Naive thymus-derived CD4-positive, alpha-beta T cell (primary cell): ENCODE measurements at regions not wholly inside any gene's neighbourhood (a gene's known extent, or its start where the extent isn't known, plus 50 kb on each side); places are given as distances from the start of the nearest gene placed in this dataset.
"Not testable (repeated sequence)": the region's sequence is repeated elsewhere in the genome, so short reads cannot be mapped to it uniquely, and the experiment has no call there.

Source experiments
- ATAC-seq: fragments of 150-1000 bp; cut with Tn5 transposase; 2 replicates; pipeline ENCODE4 v1.10.0; 2021; ENCODE audit warnings: mild to moderate bottlenecking, moderate library complexity
- CTCF ChIA-PET: fragments of 350-600 bp; sonication (Branson Sonifier 250); formaldehyde crosslinking; loops from one replicate; lab custom pipeline; 2021; ENCODE audit warnings: antibody characterized with exemption; lab: Charles Lee
- POLR2A ChIA-PET: fragments of 350-600 bp; sonication (Branson Sonifier 250); formaldehyde crosslinking; loops from one replicate; lab custom pipeline; 2021; ENCODE audit warnings: antibody characterized with exemption, inconsistent platforms; lab: Charles Lee
- DNase-seq, 9 donors: peaks; one replicate each; pipeline versions ENCODE4 v3.0.0 to v3.0.0-alpha.2; 2020 to 2022; ENCODE audit warnings: mixed read lengths in 1 of 9
- H3K27ac ChIP-seq: one replicate; pipeline ENCODE4 v1.7.0; 2013; ENCODE audit warnings: mild to moderate bottlenecking, low read depth, low read length, moderate library complexity
- H3K27me3 ChIP-seq, 2 donors: one replicate each; pipeline ENCODE4 v1.7.0; 2013; ENCODE audit warnings: low read length in 2 of 2, mild to moderate bottlenecking in 2 of 2, moderate library complexity in 2 of 2; ENCODE audit not compliant: control insufficient read depth in 2 of 2, insufficient read depth in 2 of 2
- H3K36me3 ChIP-seq, 3 experiments: 1 replicate in 2 of 3; 2 replicates in 1 of 3; pipeline ENCODE4 v1.7.0; 2013; ENCODE audit warnings: low read length in 3 of 3, mild to moderate bottlenecking in 3 of 3, moderate library complexity in 1 of 3; ENCODE audit not compliant: insufficient read depth in 3 of 3, control insufficient read depth in 2 of 3
- H3K4me1 ChIP-seq, 2 donors: one replicate each; pipeline ENCODE4 v1.7.0; 2013; ENCODE audit warnings: low read length in 2 of 2, mild to moderate bottlenecking in 2 of 2, moderate library complexity in 1 of 2; ENCODE audit not compliant: control insufficient read depth in 2 of 2, insufficient read depth in 2 of 2
- H3K4me3 ChIP-seq: 2 replicates; pipeline ENCODE4 v1.7.0; 2013; ENCODE audit warnings: mild to moderate bottlenecking, low read length
- H3K9me3 ChIP-seq, 3 experiments: 1 replicate in 2 of 3; 2 replicates in 1 of 3; pipeline ENCODE4 v1.7.0; 2013; ENCODE audit warnings: low read length in 3 of 3; ENCODE audit not compliant: control insufficient read depth in 2 of 3
- H3K27ac Mint-ChIP-seq, 9 donors: one replicate each; pipeline ENCODE4 v1.8.0; 2020 to 2022; ENCODE audit warnings: mixed read lengths in 9 of 9, mild to moderate bottlenecking in 8 of 9, moderate library complexity in 5 of 9, inconsistent platforms in 2 of 9
- H3K27me3 Mint-ChIP-seq, 5 donors: one replicate each; pipeline ENCODE4 v1.8.0; 2021 to 2022; ENCODE audit warnings: mixed read lengths in 5 of 5, mild to moderate bottlenecking in 1 of 5
- H3K36me3 Mint-ChIP-seq, 5 donors: one replicate each; pipeline ENCODE4 v1.8.0; 2020 to 2022; ENCODE audit warnings: mixed read lengths in 5 of 5, mild to moderate bottlenecking in 3 of 5, inconsistent platforms in 1 of 5
- H3K4me1 Mint-ChIP-seq, 7 donors: one replicate each; pipeline ENCODE4 v1.8.0; 2020 to 2022; ENCODE audit warnings: mixed read lengths in 7 of 7, mild to moderate bottlenecking in 3 of 7, inconsistent platforms in 1 of 7
- H3K4me3 Mint-ChIP-seq, 10 donors: one replicate each; pipeline ENCODE4 v1.8.0; 2020 to 2022; ENCODE audit warnings: mild to moderate bottlenecking in 10 of 10, mixed read lengths in 10 of 10, moderate library complexity in 6 of 10, inconsistent platforms in 2 of 10
- H3K9me3 Mint-ChIP-seq, 11 donors: one replicate each; pipeline ENCODE4 v1.8.0; 2020 to 2022; ENCODE audit warnings: mixed read lengths in 11 of 11, mild to moderate bottlenecking in 4 of 11, inconsistent platforms in 1 of 11, moderate library complexity in 1 of 11
- intact Hi-C, 2 donors: fragments of 100-400 bp; cut with micrococcal nuclease; formaldehyde crosslinking; loops; one replicate each; pipeline ENCODE4 v1.15.1; 2023

DNA sequence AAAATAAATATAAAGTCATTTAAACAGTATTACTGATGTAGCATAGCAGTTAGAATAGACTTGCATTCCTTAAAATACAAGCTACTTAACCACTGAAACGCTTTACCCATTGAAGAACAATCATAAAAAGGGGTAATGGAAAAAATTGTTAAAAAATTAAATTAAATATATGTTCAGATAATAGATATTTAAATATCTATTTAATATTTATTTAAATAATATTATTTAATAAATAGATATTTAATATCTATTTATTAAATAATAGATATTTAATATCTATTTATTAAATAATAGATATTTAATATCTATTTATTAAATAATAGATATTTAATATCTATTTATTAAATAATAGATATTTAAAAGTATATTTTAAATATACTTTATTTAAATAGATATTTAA lies 2410.5 kb downstream of the PCDH7 start:
- intact Hi-C loops, H3K27me3 ChIP-seq, H3K4me3 Mint-ChIP-seq, H3K27me3 Mint-ChIP-seq, POLR2A ChIA-PET, CTCF ChIA-PET, H3K4me3 ChIP-seq, ATAC-seq, H3K27ac Mint-ChIP-seq, H3K4me1 Mint-ChIP-seq, DNase-seq, H3K9me3 ChIP-seq, H3K36me3 Mint-ChIP-seq, H3K4me1 ChIP-seq, H3K27ac ChIP-seq, H3K36me3 ChIP-seq: not testable (repeated sequence)
- peaks cover 2 to 20% (median 6%) of the 10 kb centered on the region in 11 donors for H3K9me3 Mint-ChIP-seq

- Mint-ChIP-seq H3K9me3 (peaks cover 0 to 23% (median 5%) of the 10 kb centered on the region in 11 donors), H3K27me3 (no peaks in the 10 kb centered on the region), H3K36me3 (no peaks in the 10 kb centered on the region), H3K4me1 (no peaks in the 10 kb centered on the region), H3K4me3 (no peak overlapping the region), H3K27ac (no peak overlapping the region)
- CTCF ChIA-PET: no interaction called here
- DNase-seq (no peak), ATAC-seq (no peak)
- H3K4me1 ChIP-seq: no peaks in the 10 kb centered on the region
- POLR2A ChIA-PET: no interaction called here
- no peak overlapping the region for H3K27ac ChIP-seq
- H3K36me3 ChIP-seq: no peaks in the 10 kb centered on the region
- intact Hi-C loops: no loop called here
- H3K27me3 ChIP-seq: no peaks in the 10 kb centered on the region
- no peak overlapping the region for H3K4me3 ChIP-seq
- H3K9me3 ChIP-seq: no peaks in the 10 kb centered on the region
These were observed 2413.6 kb downstream of the PCDH7 start for GRCh38 chr4:33133723-33134122.

DNA sequence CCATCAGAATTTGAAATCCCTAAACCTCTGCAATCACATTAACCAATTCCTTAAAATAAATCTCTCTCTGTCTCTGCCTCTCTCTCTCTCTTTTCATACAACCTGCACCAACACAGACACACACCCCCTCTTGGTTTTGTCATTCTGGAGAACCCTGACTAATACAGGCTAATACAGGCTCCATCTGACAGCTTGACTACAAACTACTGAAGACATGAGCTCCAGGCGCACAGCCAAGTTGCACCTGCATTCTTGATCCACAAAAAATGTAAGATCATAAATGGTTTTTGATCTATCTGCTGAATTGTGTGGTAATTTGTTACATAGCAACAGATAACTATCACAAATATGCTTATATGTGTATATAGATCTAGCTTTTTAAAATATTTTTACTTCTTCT lies 2414.2 kb downstream of the PCDH7 start:
- no peak for DNase-seq
- no peaks in the 10 kb centered on the region for H3K36me3 ChIP-seq
- CTCF ChIA-PET: no interaction called here
- intact Hi-C loops: no loop called here
- H3K27ac Mint-ChIP-seq: no peak overlapping the region
- no peak for ATAC-seq
- H3K4me1 ChIP-seq: no peaks in the 10 kb centered on the region
- no peaks in the 10 kb centered on the region for H3K36me3 Mint-ChIP-seq
- POLR2A ChIA-PET: no interaction called here
- no peak overlapping the region for H3K4me3 ChIP-seq
- no peaks in the 10 kb centered on the region for H3K9me3 ChIP-seq
- H3K4me1 Mint-ChIP-seq: no peaks in the 10 kb centered on the region
- no peaks in the 10 kb centered on the region for H3K27me3 Mint-ChIP-seq
- H3K27ac ChIP-seq: no peak overlapping the region
- H3K27me3 ChIP-seq: no peaks in the 10 kb centered on the region
- H3K9me3 Mint-ChIP-seq: peaks cover 0 to 25% (median 5%) of the 10 kb centered on the region in 11 donors
- no peak overlapping the region for H3K4me3 Mint-ChIP-seq

GRCh38 chr4:33149658-33150524 lies 2429.7 kb downstream of the PCDH7 start:
- Histone ChIP-seq H3K27ac (no peak overlapping the region), H3K4me1 (no peaks in the 10 kb centered on the region), H3K27me3 (no peaks in the 10 kb centered on the region), H3K9me3 (no peaks in the 10 kb centered on the region), H3K4me3 (no peak overlapping the region), H3K36me3 (no peaks in the 10 kb centered on the region)
- Mint-ChIP-seq H3K4me1 (no peaks in the 10 kb centered on the region), H3K9me3 (peaks cover 0 to 32% (median 6%) of the 10 kb centered on the region in 11 donors), H3K36me3 (no peaks in the 10 kb centered on the region), H3K27ac (no peak overlapping the region), H3K4me3 (no peak overlapping the region), H3K27me3 (no peaks in the 10 kb centered on the region)
- CTCF ChIA-PET: no interaction called here
- intact Hi-C loops: no loop called here
- POLR2A ChIA-PET: no interaction called here
- ATAC-seq (no peak), DNase-seq (no peak)

DNA sequence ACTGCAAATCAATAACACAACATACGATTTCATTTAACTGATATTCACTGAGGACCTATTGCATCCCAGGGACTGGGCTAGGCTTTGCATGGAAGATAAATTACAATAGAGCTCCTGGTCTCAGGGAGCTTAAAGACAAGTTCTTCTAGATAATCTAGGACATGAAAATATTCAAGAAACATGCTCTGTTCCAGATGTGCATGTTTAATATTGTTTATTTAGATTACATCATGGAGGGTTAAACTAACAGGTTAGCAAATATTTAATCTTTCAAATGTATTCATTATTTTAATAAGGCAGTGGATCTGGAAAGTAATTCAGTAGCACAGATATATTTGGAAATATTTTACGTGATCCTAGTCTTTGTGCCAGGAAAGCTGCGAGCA lies 2430.3 kb downstream of the PCDH7 start:
- H3K36me3 Mint-ChIP-seq: no peaks in the 10 kb centered on the region

DNA sequence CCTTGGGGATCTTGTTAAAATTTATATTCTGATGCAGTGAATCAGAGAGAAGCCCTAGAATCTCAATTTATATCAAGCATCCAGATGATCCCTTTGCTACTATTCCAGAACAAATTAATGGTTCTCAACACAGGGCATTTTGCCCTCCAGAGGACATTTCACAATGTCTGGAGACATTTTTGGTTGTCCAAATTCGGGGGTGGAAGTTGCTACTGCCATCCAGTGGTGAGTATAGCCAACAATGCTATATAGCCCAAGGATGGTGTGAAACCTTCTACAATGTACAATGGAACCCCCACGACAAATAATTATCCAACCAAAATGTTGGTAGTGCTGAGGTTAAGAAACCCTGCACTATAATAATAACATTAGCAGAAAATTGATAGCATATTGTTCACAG lies 2440.0 kb downstream of the PCDH7 start:
- no peaks in the 10 kb centered on the region for H3K9me3 ChIP-seq
- Mint-ChIP-seq H3K4me1 (no peaks in the 10 kb centered on the region), H3K4me3 (no peak overlapping the region), H3K36me3 (no peaks in the 10 kb centered on the region), H3K9me3 (peaks cover 3 to 30% (median 8%) of the 10 kb centered on the region in 11 donors), H3K27ac (no peak overlapping the region), H3K27me3 (no peaks in the 10 kb centered on the region)
- ATAC-seq: no peak
- no peaks in the 10 kb centered on the region for H3K4me1 ChIP-seq
- no peak for DNase-seq
- intact Hi-C loops: no loop called here
- H3K27me3 ChIP-seq: no peaks in the 10 kb centered on the region
- H3K36me3 ChIP-seq: no peaks in the 10 kb centered on the region
- no peak overlapping the region for H3K4me3 ChIP-seq
- POLR2A ChIA-PET: no interaction called here
- CTCF ChIA-PET: no interaction called here
- H3K27ac ChIP-seq: no peak overlapping the region

More for the DNA sequence above, 2430.3 kb downstream of the PCDH7 start:
- no peaks in the 10 kb centered on the region for H3K4me1 Mint-ChIP-seq
- intact Hi-C loops: no loop called here
- ChIA-PET POLR2A (no interaction called here), CTCF (no interaction called here)
- H3K27me3 Mint-ChIP-seq: no peaks in the 10 kb centered on the region
- H3K4me3 Mint-ChIP-seq: no peak overlapping the region
- DNase-seq (no peak), ATAC-seq (no peak)
- Histone ChIP-seq H3K4me1 (no peaks in the 10 kb centered on the region), H3K36me3 (no peaks in the 10 kb centered on the region), H3K27me3 (no peaks in the 10 kb centered on the region), H3K4me3 (no peak overlapping the region), H3K27ac (no peak overlapping the region), H3K9me3 (no peaks in the 10 kb centered on the region)
- peaks cover 0 to 32% (median 6%) of the 10 kb centered on the region in 11 donors for H3K9me3 Mint-ChIP-seq
- H3K27ac Mint-ChIP-seq: no peak overlapping the region

DNA sequence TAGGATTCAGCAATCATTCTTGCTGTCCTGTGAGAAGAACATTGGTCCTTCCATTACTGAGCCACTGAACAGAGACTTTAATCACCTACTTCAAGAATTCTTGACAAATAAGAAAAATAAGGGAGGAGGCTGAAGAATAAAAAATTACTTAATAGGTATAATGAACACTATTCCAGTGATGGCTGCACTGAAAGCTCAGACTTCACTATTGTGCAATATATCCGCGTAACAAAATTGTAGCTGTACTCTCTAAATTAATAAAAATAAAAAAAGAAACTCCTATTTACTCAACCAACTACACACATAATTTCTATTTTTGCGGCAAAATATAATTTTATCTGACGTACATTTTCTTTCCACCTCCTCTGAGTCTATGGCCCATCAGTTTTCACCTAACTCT lies 2441.0 kb downstream of the PCDH7 start:
- Histone ChIP-seq H3K27ac (no peak overlapping the region), H3K4me3 (no peak overlapping the region), H3K9me3 (no peaks in the 10 kb centered on the region), H3K4me1 (no peaks in the 10 kb centered on the region), H3K27me3 (no peaks in the 10 kb centered on the region), H3K36me3 (no peaks in the 10 kb centered on the region)
- no peak overlapping the region for H3K27ac Mint-ChIP-seq
- H3K4me1 Mint-ChIP-seq: no peaks in the 10 kb centered on the region
- no peaks in the 10 kb centered on the region for H3K36me3 Mint-ChIP-seq
- CTCF ChIA-PET: no interaction called here
- H3K4me3 Mint-ChIP-seq: no peak overlapping the region
- ATAC-seq (no peak), DNase-seq (no peak)
- no peaks in the 10 kb centered on the region for H3K27me3 Mint-ChIP-seq
- intact Hi-C loops: no loop called here
- POLR2A ChIA-PET: no interaction called here
- H3K9me3 Mint-ChIP-seq: peaks cover 3 to 30% (median 12%) of the 10 kb centered on the region in 11 donors
